Prostate gland (tissue), 2 donors: ENCODE measurements at regions not wholly inside any gene's neighbourhood (a gene's known extent, or its start where the extent isn't known, plus 50 kb on each side); places are given as distances from the start of the nearest gene placed in this dataset.
A peak's percentile ranks its signal among the peaks of the same experiment; 100 is the strongest.

Source experiments
- CTCF ChIP-seq, 4 experiments: fragments of 200-600 bp in 2 of 4; fragments of 450-650 bp in 2 of 4; sonication (generic) in 2 of 4; IDR thresholded peaks; 1 replicate in 3 of 4; 2 replicates in 1 of 4; pipeline ENCODE4 v1.5.1; 2016 to 2019; ENCODE audit warnings: antibody characterized with exemption in 4 of 4, mild to moderate bottlenecking in 2 of 4, moderate library complexity in 2 of 4
- POLR2A ChIP-seq: fragments of 450-650 bp; IDR thresholded peaks from one replicate; pipeline ENCODE4 v1.6.1; 2016; ENCODE audit warnings: antibody characterized with exemption, mild to moderate bottlenecking
- POLR2AphosphoS5 ChIP-seq: sonication (generic); formaldehyde crosslinking; IDR thresholded peaks from one replicate; pipeline ENCODE4 v1.6.1; 2017; ENCODE audit warnings: antibody characterized with exemption

GRCh38 chr18:78073275-78073674, 823.6 kb downstream of the GALR1 start:
- TF ChIP-seq CTCF (IDR thresholded peaks at IDR 0.05) (peak in 2 of 4 experiments; percentile 22 to 35), POLR2AphosphoS5 (no peak), POLR2A (no peak)
